ENCODE measurements at regions not wholly inside any gene's neighbourhood (a gene's known extent, or its start where the extent isn't known, plus 50 kb on each side); places are given as distances from the start of the nearest gene placed in this dataset.

DNA sequence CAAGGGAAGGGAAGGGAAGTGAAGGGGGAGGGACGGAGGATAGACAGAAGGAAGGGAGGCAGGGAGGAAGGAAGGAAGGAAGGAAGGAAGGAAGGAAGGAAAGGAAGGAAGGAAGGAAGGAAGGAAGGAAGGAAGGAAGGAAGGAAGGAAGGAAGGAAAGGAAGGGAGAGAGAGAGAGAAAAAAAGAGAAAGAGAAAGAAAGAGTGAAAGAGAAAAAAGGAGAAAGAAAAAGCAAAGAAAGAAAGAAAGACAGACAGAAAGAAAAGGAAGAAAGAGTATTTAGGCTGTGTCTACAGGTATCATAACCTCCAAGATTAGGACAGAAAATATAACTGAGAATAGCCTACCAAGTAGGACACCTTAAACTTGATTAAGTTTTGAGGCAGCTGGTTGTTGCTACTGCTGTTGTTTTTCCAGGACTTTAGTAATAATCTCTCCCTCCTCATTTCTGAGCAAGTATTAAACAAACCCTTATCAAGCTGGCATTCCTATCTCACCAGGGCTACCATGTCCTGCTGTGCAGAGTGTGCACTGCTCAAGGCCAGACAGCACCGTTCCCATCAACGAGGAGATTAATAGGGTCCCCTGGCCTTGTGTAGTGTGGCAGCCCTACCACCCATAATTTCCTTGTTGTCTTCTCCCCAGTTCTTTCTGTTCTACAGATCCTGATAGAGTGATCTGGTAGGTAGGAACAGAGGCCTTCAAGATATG, 90.5 kb upstream of the FHL2 start:
- TF ChIP-seq, protein P1, sequence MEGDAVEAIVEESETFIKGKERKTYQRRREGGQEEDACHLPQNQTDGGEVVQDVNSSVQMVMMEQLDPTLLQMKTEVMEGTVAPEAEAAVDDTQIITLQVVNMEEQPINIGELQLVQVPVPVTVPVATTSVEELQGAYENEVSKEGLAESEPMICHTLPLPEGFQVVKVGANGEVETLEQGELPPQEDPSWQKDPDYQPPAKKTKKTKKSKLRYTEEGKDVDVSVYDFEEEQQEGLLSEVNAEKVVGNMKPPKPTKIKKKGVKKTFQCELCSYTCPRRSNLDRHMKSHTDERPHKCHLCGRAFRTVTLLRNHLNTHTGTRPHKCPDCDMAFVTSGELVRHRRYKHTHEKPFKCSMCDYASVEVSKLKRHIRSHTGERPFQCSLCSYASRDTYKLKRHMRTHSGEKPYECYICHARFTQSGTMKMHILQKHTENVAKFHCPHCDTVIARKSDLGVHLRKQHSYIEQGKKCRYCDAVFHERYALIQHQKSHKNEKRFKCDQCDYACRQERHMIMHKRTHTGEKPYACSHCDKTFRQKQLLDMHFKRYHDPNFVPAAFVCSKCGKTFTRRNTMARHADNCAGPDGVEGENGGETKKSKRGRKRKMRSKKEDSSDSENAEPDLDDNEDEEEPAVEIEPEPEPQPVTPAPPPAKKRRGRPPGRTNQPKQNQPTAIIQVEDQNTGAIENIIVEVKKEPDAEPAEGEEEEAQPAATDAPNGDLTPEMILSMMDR (IDR thresholded peaks at IDR 0.05; ENCODE audit: low read depth, low read length) = no peak
- no peak for TF ChIP-seq MYC (IDR thresholded peaks at IDR 0.05; ENCODE audit: low read depth, low read length)

Data from NB4 (cell line).